SK-N-SH (cell line): ENCODE measurements at regions not wholly inside any gene's neighbourhood (a gene's known extent, or its start where the extent isn't known, plus 50 kb on each side); places are given as distances from the start of the nearest gene placed in this dataset.

Experiments used
- CTCF ChIA-PET: fragments of 300-600, 350-600 bp; formaldehyde crosslinking; extraction: SDS; loops from one replicate; lab custom pipeline; 2021; lab: Yijun Ruan, JAX
- POLR2A ChIA-PET: fragments of 350-600 bp; sonication (Branson Sonifier 250); formaldehyde crosslinking; extraction: SDS; loops from one replicate; lab custom pipeline; 2020; ENCODE audit warnings: antibody characterized with exemption, inconsistent platforms; lab: Yijun Ruan, JAX
- DNase-seq: peaks from one replicate; pipeline ENCODE4 v3.0.0; 2012
- H2AFZ ChIP-seq: fragments of 200-600 bp; sonication (generic); 2 replicates; pipeline ENCODE4 v1.8.1; 2016; ENCODE audit warnings: antibody characterized with exemption, mild to moderate bottlenecking, low read depth
- H3F3A ChIP-seq: fragments of 200-600 bp; sonication (generic); replicated peaks from 2 replicates; pipeline ENCODE3; 2016; ENCODE audit warnings: antibody characterized with exemption, mild to moderate bottlenecking; ENCODE audit not compliant: insufficient read depth
- H3K27ac ChIP-seq, 2 experiments: fragments of 200-500 bp in 1 of 2; fragments of 200-600 bp in 1 of 2; sonication (Bioruptor generic) in 1 of 2; sonication (generic), shearing (Covaris generic) in 1 of 2; 2 replicates each; pipeline versions ENCODE4 v1.5.1 to v1.6.1; 2014 to 2016; ENCODE audit warnings: low read depth in 2 of 2, inconsistent platforms in 1 of 2, low read length in 1 of 2, mild to moderate bottlenecking in 1 of 2, mixed read lengths in 1 of 2
- H3K27me3 ChIP-seq: fragments of 200-600 bp; sonication (generic), shearing (Covaris generic); 2 replicates; pipeline ENCODE4 v1.6.1; 2016; ENCODE audit warnings: mixed run types; ENCODE audit not compliant: insufficient read depth
- H3K36me3 ChIP-seq, 2 experiments: fragments of 200-500 bp in 1 of 2; fragments of 200-600 bp in 1 of 2; sonication (Bioruptor generic) in 1 of 2; sonication (generic) in 1 of 2; replicated peaks in 1 of 2; 2 replicates each; pipeline versions ENCODE3 to v1.5.1; 2014 to 2016; ENCODE audit warnings: low read length in 1 of 2, mild to moderate bottlenecking in 1 of 2; ENCODE audit not compliant: insufficient read depth in 2 of 2, control insufficient read depth in 1 of 2
- H3K4me1 ChIP-seq, 2 experiments: fragments of 200-500 bp in 1 of 2; fragments of 200-600 bp in 1 of 2; sonication (Bioruptor generic) in 1 of 2; sonication (generic), shearing (Covaris generic) in 1 of 2; 2 replicates each; pipeline versions ENCODE4 v1.5.1 to v1.6.1; 2014 to 2016; ENCODE audit warnings: low read depth in 1 of 2, low read length in 1 of 2, mixed run types in 1 of 2; ENCODE audit not compliant: insufficient read depth in 2 of 2, control insufficient read depth in 1 of 2
- H3K4me2 ChIP-seq: fragments of 200-600 bp; sonication (generic), shearing (Covaris generic); 2 replicates; pipeline ENCODE4 v1.6.1; 2017; ENCODE audit warnings: mixed run types
- H3K4me3 ChIP-seq, 2 experiments: fragments of 200-500 bp in 1 of 2; fragments of 200-600 bp in 1 of 2; sonication (Bioruptor generic) in 1 of 2; sonication (generic), shearing (Covaris generic) in 1 of 2; 2 replicates each; pipeline versions ENCODE4 v1.5.1 to v1.8.1; 2014 to 2016; ENCODE audit warnings: low read depth in 2 of 2, inconsistent platforms in 1 of 2, low read length in 1 of 2, mild to moderate bottlenecking in 1 of 2, mixed read lengths in 1 of 2, moderate library complexity in 1 of 2
- H3K79me2 ChIP-seq: fragments of 200-600 bp; sonication (generic); 2 replicates; pipeline ENCODE4 v1.8.1; 2017; ENCODE audit warnings: mild to moderate bottlenecking; ENCODE audit not compliant: insufficient read depth
- H3K9ac ChIP-seq: fragments of 200-600 bp; sonication (generic); 2 replicates; pipeline ENCODE4 v1.6.1; 2017; ENCODE audit warnings: mixed run types
- H3K9me2 ChIP-seq: fragments of 200-600 bp; sonication (generic); 2 replicates; pipeline ENCODE4 v1.6.1; 2017; ENCODE audit warnings: mixed run types
- H3K9me3 ChIP-seq: fragments of 200-600 bp; sonication (generic); 2 replicates; pipeline ENCODE4 v1.6.1; 2017; ENCODE audit warnings: mixed run types, mild to moderate bottlenecking, moderate library complexity
- H4K20me1 ChIP-seq: fragments of 200-600 bp; sonication (generic); 2 replicates; pipeline ENCODE4 v1.6.1; 2017; ENCODE audit warnings: mild to moderate bottlenecking, mixed run types; ENCODE audit not compliant: insufficient read depth
- CHD2 ChIP-seq: fragments of 150-350 bp; IDR thresholded peaks from 2 replicates; pipeline ENCODE4 v1.6.1; 2018; ENCODE audit warnings: low read length; ENCODE audit not compliant: partially characterized antibody
- EZH2phosphoT487 ChIP-seq: fragments of 200-600 bp; sonication (generic); IDR thresholded peaks from 2 replicates; pipeline ENCODE4 v1.6.1; 2017; ENCODE audit warnings: low read depth, mixed run types, mild to moderate bottlenecking, antibody characterized with exemption, moderate library complexity, borderline replicate concordance
- FOSL2 ChIP-seq: IDR thresholded peaks from 2 replicates; pipeline ENCODE4 v1.4.0; 2012; ENCODE audit warnings: low read depth, mild to moderate bottlenecking, moderate library complexity, borderline replicate concordance
- FOXJ3 ChIP-seq: sonication (generic); formaldehyde crosslinking; IDR thresholded peaks from 2 replicates; pipeline ENCODE4 v1.5.1; 2020; ENCODE audit warnings: mild to moderate bottlenecking, missing genetic modification reagents
- GATA2 ChIP-seq: sonication (generic); formaldehyde crosslinking; IDR thresholded peaks from 2 replicates; pipeline ENCODE4 v1.5.0; 2020; ENCODE audit warnings: mild to moderate bottlenecking, missing genetic modification reagents
- MEF2A ChIP-seq: IDR thresholded peaks from 2 replicates; pipeline ENCODE4 v1.4.0; 2012; ENCODE audit warnings: low read depth, borderline replicate concordance
- NFIC ChIP-seq: IDR thresholded peaks from 2 replicates; pipeline ENCODE4 v1.4.0; 2012; ENCODE audit warnings: borderline replicate concordance
- RCOR1 ChIP-seq: fragments of 150-350 bp; IDR thresholded peaks from 2 replicates; pipeline ENCODE4 v1.6.1; 2017; ENCODE audit warnings: antibody characterized with exemption, low read length
- SMC3 ChIP-seq: IDR thresholded peaks from 2 replicates; pipeline ENCODE4 v1.6.1; 2012; ENCODE audit warnings: low read depth, low read length, improper control_type of control experiment
- YY1 ChIP-seq: IDR thresholded peaks from 2 replicates; pipeline ENCODE4 v1.4.0; 2012; ENCODE audit warnings: low read depth, mild to moderate bottlenecking
- WGBS: methylation state at CpG from one replicate; pipeline ENCODE4 v1.1.6; 2017; ENCODE audit warnings: low lambda C conversion rate; 5-methylcytosine and 5-hydroxymethylcytosine counted together
- TF ChIP-seq, protein P1 (sequence below): IDR thresholded peaks from 2 replicates; pipeline ENCODE4; 2012
- TF ChIP-seq, protein P2 (sequence below): IDR thresholded peaks from 2 replicates; pipeline ENCODE4 v1.4.0; 2012; ENCODE audit warnings: low read depth, borderline replicate concordance
- TF ChIP-seq, protein P3 (sequence below): IDR thresholded peaks from 2 replicates; pipeline ENCODE4 v1.6.1; 2012; ENCODE audit warnings: mild to moderate bottlenecking, low read depth, low read length, moderate library complexity
- TF ChIP-seq, protein P4 (sequence below): fragments of 150-350 bp; IDR thresholded peaks from 2 replicates; pipeline ENCODE4 v1.6.1; 2016; ENCODE audit warnings: mild to moderate bottlenecking, low read depth, low read length
- TF ChIP-seq, protein P5 (sequence below): IDR thresholded peaks from 2 replicates; pipeline ENCODE4 v1.4.0; 2012; ENCODE audit warnings: low read depth, borderline replicate concordance
- TF ChIP-seq, protein P6 (sequence below): fragments of 200-600 bp; sonication (generic); IDR thresholded peaks from 2 replicates; pipeline ENCODE4 v1.6.1; 2017; ENCODE audit warnings: antibody characterized with exemption, mild to moderate bottlenecking, moderate library complexity
- TF ChIP-seq, protein P7 (sequence below): IDR thresholded peaks from 2 replicates; pipeline ENCODE4 v1.4.0; 2012; ENCODE audit warnings: low read depth

DNA sequence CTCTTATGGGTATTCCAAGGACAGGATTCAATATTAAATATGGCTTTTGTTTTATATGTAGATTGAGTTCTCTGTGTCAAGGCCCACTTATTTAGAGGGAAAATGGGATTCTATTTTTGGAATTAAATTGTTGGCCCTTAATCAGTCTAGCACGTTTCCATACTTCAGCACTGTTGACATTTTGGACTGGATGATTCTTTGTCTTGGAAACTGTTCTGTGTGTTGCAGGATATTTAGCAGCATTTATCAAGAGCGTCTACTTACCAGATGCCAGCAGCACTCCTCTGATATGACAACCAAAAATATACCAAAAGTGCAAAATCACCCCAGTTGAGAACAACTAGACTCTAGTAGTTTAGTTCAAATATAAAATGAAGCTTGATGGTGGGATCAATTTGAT lies 1027.0 kb upstream of the COX7C start:
- H3K9me2 ChIP-seq = no peaks in the 10 kb centered on the region
- H3K27me3 ChIP-seq = no peaks in the 10 kb centered on the region
- no peak overlapping the region for H3K4me3 ChIP-seq
- TF ChIP-seq, protein P1, sequence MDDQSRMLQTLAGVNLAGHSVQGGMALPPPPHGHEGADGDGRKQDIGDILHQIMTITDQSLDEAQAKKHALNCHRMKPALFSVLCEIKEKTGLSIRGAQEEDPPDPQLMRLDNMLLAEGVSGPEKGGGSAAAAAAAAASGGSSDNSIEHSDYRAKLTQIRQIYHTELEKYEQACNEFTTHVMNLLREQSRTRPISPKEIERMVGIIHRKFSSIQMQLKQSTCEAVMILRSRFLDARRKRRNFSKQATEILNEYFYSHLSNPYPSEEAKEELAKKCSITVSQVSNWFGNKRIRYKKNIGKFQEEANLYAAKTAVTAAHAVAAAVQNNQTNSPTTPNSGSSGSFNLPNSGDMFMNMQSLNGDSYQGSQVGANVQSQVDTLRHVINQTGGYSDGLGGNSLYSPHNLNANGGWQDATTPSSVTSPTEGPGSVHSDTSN = no peak
- TF ChIP-seq RCOR1 (no peak), MEF2A (no peak), NFIC (no peak), CHD2 (no peak)
- TF ChIP-seq, protein P2, sequence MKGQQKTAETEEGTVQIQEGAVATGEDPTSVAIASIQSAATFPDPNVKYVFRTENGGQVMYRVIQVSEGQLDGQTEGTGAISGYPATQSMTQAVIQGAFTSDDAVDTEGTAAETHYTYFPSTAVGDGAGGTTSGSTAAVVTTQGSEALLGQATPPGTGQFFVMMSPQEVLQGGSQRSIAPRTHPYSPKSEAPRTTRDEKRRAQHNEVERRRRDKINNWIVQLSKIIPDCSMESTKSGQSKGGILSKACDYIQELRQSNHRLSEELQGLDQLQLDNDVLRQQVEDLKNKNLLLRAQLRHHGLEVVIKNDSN = no peak
- TF ChIP-seq, protein P3, sequence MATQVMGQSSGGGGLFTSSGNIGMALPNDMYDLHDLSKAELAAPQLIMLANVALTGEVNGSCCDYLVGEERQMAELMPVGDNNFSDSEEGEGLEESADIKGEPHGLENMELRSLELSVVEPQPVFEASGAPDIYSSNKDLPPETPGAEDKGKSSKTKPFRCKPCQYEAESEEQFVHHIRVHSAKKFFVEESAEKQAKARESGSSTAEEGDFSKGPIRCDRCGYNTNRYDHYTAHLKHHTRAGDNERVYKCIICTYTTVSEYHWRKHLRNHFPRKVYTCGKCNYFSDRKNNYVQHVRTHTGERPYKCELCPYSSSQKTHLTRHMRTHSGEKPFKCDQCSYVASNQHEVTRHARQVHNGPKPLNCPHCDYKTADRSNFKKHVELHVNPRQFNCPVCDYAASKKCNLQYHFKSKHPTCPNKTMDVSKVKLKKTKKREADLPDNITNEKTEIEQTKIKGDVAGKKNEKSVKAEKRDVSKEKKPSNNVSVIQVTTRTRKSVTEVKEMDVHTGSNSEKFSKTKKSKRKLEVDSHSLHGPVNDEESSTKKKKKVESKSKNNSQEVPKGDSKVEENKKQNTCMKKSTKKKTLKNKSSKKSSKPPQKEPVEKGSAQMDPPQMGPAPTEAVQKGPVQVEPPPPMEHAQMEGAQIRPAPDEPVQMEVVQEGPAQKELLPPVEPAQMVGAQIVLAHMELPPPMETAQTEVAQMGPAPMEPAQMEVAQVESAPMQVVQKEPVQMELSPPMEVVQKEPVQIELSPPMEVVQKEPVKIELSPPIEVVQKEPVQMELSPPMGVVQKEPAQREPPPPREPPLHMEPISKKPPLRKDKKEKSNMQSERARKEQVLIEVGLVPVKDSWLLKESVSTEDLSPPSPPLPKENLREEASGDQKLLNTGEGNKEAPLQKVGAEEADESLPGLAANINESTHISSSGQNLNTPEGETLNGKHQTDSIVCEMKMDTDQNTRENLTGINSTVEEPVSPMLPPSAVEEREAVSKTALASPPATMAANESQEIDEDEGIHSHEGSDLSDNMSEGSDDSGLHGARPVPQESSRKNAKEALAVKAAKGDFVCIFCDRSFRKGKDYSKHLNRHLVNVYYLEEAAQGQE = no peak
- TF ChIP-seq, all 33 proteins: peak for 0
- Histone ChIP-seq H3K4me1 (no peaks in the 10 kb centered on the region), H2AFZ (no peak overlapping the region), H3K9ac (no peak overlapping the region), H3K9me3 (no peaks in the 10 kb centered on the region), H3K27ac (no peak overlapping the region), H3K79me2 (no peaks in the 10 kb centered on the region), H3K36me3 (no peaks in the 10 kb centered on the region), H3K4me2 (no peak overlapping the region), H3F3A (no peaks in the 10 kb centered on the region), H4K20me1 (no peaks in the 10 kb centered on the region)
- no peak for DNase-seq
- 8% methylated on average over 2 of the region's 2 CpGs for WGBS
- CTCF ChIA-PET = no interaction called here
- POLR2A ChIA-PET = no interaction called here

DNA sequence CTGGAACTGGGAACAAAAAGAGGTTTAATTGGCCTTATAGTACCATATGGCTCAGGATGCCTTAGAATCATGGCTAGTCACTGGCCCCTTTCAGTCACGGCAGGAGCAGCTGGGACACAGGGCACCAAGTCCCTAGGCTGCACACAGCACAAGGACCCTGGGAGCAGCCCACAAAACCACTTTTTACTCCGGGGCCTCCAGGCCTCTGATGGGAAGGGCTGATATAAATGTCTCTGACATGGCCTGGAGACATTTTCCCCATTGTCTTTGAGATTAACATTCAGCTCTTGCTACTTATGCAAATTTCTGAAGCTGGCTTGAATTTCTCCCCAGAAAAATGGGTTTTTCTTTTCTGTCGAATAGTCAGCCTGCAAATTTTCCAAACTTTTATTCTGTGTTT lies 1026.4 kb upstream of the COX7C start:
- no peaks in the 10 kb centered on the region for H3F3A ChIP-seq
- POLR2A ChIA-PET = no interaction called here
- no peaks in the 10 kb centered on the region for H3K27me3 ChIP-seq
- H2AFZ ChIP-seq = no peak overlapping the region
- no peak overlapping the region for H3K4me3 ChIP-seq
- H3K36me3 ChIP-seq = no peaks in the 10 kb centered on the region
- H3K9me3 ChIP-seq = no peaks in the 10 kb centered on the region
- no peak overlapping the region for H3K27ac ChIP-seq
- WGBS = 3% methylated on average over 3 of the region's 3 CpGs
- H3K9ac ChIP-seq = no peak overlapping the region
- no peak for DNase-seq
- H3K9me2 ChIP-seq = no peaks in the 10 kb centered on the region
- CTCF ChIA-PET = no interaction called here
- no peaks in the 10 kb centered on the region for H4K20me1 ChIP-seq
- H3K4me1 ChIP-seq = no peaks in the 10 kb centered on the region
- H3K4me2 ChIP-seq = no peak overlapping the region
- no peaks in the 10 kb centered on the region for H3K79me2 ChIP-seq
- TF ChIP-seq, protein P4, sequence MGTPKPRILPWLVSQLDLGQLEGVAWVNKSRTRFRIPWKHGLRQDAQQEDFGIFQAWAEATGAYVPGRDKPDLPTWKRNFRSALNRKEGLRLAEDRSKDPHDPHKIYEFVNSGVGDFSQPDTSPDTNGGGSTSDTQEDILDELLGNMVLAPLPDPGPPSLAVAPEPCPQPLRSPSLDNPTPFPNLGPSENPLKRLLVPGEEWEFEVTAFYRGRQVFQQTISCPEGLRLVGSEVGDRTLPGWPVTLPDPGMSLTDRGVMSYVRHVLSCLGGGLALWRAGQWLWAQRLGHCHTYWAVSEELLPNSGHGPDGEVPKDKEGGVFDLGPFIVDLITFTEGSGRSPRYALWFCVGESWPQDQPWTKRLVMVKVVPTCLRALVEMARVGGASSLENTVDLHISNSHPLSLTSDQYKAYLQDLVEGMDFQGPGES = no peak
- TF ChIP-seq, protein P5, sequence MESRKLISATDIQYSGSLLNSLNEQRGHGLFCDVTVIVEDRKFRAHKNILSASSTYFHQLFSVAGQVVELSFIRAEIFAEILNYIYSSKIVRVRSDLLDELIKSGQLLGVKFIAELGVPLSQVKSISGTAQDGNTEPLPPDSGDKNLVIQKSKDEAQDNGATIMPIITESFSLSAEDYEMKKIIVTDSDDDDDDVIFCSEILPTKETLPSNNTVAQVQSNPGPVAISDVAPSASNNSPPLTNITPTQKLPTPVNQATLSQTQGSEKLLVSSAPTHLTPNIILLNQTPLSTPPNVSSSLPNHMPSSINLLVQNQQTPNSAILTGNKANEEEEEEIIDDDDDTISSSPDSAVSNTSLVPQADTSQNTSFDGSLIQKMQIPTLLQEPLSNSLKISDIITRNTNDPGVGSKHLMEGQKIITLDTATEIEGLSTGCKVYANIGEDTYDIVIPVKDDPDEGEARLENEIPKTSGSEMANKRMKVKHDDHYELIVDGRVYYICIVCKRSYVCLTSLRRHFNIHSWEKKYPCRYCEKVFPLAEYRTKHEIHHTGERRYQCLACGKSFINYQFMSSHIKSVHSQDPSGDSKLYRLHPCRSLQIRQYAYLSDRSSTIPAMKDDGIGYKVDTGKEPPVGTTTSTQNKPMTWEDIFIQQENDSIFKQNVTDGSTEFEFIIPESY = no peak
- TF ChIP-seq YY1 (no peak), NFIC (no peak), FOXJ3 (no peak), FOSL2 (no peak), GATA2 (CRISPR knock-in tag) (no peak), MEF2A (no peak), SMC3 (no peak), EZH2phosphoT487 (no peak)
- TF ChIP-seq, protein P6, sequence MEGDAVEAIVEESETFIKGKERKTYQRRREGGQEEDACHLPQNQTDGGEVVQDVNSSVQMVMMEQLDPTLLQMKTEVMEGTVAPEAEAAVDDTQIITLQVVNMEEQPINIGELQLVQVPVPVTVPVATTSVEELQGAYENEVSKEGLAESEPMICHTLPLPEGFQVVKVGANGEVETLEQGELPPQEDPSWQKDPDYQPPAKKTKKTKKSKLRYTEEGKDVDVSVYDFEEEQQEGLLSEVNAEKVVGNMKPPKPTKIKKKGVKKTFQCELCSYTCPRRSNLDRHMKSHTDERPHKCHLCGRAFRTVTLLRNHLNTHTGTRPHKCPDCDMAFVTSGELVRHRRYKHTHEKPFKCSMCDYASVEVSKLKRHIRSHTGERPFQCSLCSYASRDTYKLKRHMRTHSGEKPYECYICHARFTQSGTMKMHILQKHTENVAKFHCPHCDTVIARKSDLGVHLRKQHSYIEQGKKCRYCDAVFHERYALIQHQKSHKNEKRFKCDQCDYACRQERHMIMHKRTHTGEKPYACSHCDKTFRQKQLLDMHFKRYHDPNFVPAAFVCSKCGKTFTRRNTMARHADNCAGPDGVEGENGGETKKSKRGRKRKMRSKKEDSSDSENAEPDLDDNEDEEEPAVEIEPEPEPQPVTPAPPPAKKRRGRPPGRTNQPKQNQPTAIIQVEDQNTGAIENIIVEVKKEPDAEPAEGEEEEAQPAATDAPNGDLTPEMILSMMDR = no peak
- TF ChIP-seq, protein P7, sequence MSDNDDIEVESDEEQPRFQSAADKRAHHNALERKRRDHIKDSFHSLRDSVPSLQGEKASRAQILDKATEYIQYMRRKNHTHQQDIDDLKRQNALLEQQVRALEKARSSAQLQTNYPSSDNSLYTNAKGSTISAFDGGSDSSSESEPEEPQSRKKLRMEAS = no peak
